Suprapubic skin (tissue), 4 donors: ENCODE measurements at regions not wholly inside any gene's neighbourhood (a gene's known extent, or its start where the extent isn't known, plus 50 kb on each side); places are given as distances from the start of the nearest gene placed in this dataset.

Experiments
- DNase-seq, 2 donors: peaks; one replicate each; pipeline ENCODE4 v3.0.0-alpha.2; 2019; ENCODE audit warnings: low spot score in 2 of 2
- H3K27ac ChIP-seq: fragments of 200-600 bp; sonication (generic); one replicate; pipeline ENCODE4 v1.5.1; 2019
- H3K27me3 ChIP-seq: fragments of 200-600 bp; sonication (generic); one replicate; pipeline ENCODE4 v1.5.1; 2019
- H3K36me3 ChIP-seq: fragments of 200-600 bp; sonication (generic); one replicate; pipeline ENCODE4 v1.5.1; 2019
- H3K4me1 ChIP-seq: fragments of 200-600 bp; sonication (generic); one replicate; pipeline ENCODE4 v1.5.1; 2019
- H3K4me3 ChIP-seq: fragments of 200-600 bp; sonication (generic); one replicate; pipeline ENCODE4 v1.5.1; 2019; ENCODE audit warnings: mild to moderate bottlenecking
- H3K9me3 ChIP-seq: fragments of 200-600 bp; sonication (generic); one replicate; pipeline ENCODE4 v1.5.1; 2019
- CTCF ChIP-seq, 2 donors: fragments of 200-600 bp in 1 of 2; fragments of 450-650 bp in 1 of 2; sonication (generic) in 1 of 2; IDR thresholded peaks; one replicate each; pipeline ENCODE4 v1.5.1; 2016 to 2019; ENCODE audit warnings: antibody characterized with exemption in 2 of 2, mild to moderate bottlenecking in 1 of 2, moderate library complexity in 1 of 2
- EP300 ChIP-seq: sonication (generic); formaldehyde crosslinking; IDR thresholded peaks from one replicate; pipeline ENCODE4 v1.6.1; 2017; ENCODE audit warnings: antibody characterized with exemption
- POLR2A ChIP-seq, 2 donors: fragments of 450-650 bp; IDR thresholded peaks; one replicate each; pipeline ENCODE4 v1.6.1; 2017; ENCODE audit warnings: antibody characterized with exemption in 2 of 2, mild to moderate bottlenecking in 2 of 2, moderate library complexity in 2 of 2
- POLR2AphosphoS5 ChIP-seq, 3 donors: sonication (generic); formaldehyde crosslinking; IDR thresholded peaks; one replicate each; pipeline ENCODE4 v1.6.1; 2017; ENCODE audit warnings: antibody characterized with exemption in 3 of 3
- WGBS: methylation state at CpG from one replicate; pipeline ENCODE4 v1.1.5; 2018; 5-methylcytosine and 5-hydroxymethylcytosine counted together

GRCh38 chr6:74283532-74283931 is 587.5 kb downstream of the CD109 start:
- Histone ChIP-seq H3K4me3 (no peak overlapping the region), H3K9me3 (no peaks in the 10 kb centered on the region), H3K27me3 (no peaks in the 10 kb centered on the region), H3K27ac (no peak overlapping the region), H3K36me3 (no peaks in the 10 kb centered on the region), H3K4me1 (no peaks in the 10 kb centered on the region)
- 56% methylated on average over 3 of the region's 3 CpGs for WGBS
- DNase-seq: no peak
- TF ChIP-seq POLR2A (IDR thresholded peaks at IDR 0.05) (no peak), EP300 (no peak)

GRCh38 chr6:74282143-74282689 is 586.2 kb downstream of the CD109 start:
- H3K4me3 ChIP-seq: no peak overlapping the region

GRCh38 chr6:74280130-74280692 is 584.2 kb downstream of the CD109 start:
- H3K4me1 ChIP-seq: no peaks in the 10 kb centered on the region
- no peaks in the 10 kb centered on the region for H3K27me3 ChIP-seq
- 59% methylated on average over 6 of the region's 6 CpGs for WGBS
- H3K4me3 ChIP-seq: no peak overlapping the region
- H3K27ac ChIP-seq: no peak overlapping the region
- no peak for TF ChIP-seq POLR2A (IDR thresholded peaks at IDR 0.05)
- TF ChIP-seq EP300: no peak
- TF ChIP-seq CTCF (IDR thresholded peaks at IDR 0.05): no peak
- no peak for TF ChIP-seq POLR2AphosphoS5 (IDR thresholded peaks at IDR 0.05)
- no peaks in the 10 kb centered on the region for H3K9me3 ChIP-seq
- no peaks in the 10 kb centered on the region for H3K36me3 ChIP-seq
- DNase-seq: no peak

More at GRCh38 chr6:74282143-74282689, 586.2 kb downstream of the CD109 start:
- 94% methylated on average over 13 of the region's 13 CpGs for WGBS
- H3K9me3 ChIP-seq: no peaks in the 10 kb centered on the region
- DNase-seq: no peak
- no peak overlapping the region for H3K27ac ChIP-seq
- H3K36me3 ChIP-seq: no peaks in the 10 kb centered on the region
- TF ChIP-seq POLR2AphosphoS5 (IDR thresholded peaks at IDR 0.05) (no peak), CTCF (IDR thresholded peaks at IDR 0.05) (no peak), POLR2A (IDR thresholded peaks at IDR 0.05) (no peak), EP300 (no peak)
- H3K27me3 ChIP-seq: no peaks in the 10 kb centered on the region
- H3K4me1 ChIP-seq: no peaks in the 10 kb centered on the region

GRCh38 chr6:74277777-74278186 is 581.8 kb downstream of the CD109 start:
- no peak overlapping the region for H3K27ac ChIP-seq
- no peaks in the 10 kb centered on the region for H3K27me3 ChIP-seq
- H3K9me3 ChIP-seq: no peaks in the 10 kb centered on the region
- no peaks in the 10 kb centered on the region for H3K36me3 ChIP-seq
- no peak for DNase-seq
- TF ChIP-seq CTCF (IDR thresholded peaks at IDR 0.05) (no peak), EP300 (no peak), POLR2AphosphoS5 (IDR thresholded peaks at IDR 0.05) (no peak), POLR2A (IDR thresholded peaks at IDR 0.05) (no peak)
- 22% methylated on average over 6 of the region's 6 CpGs for WGBS
- H3K4me1 ChIP-seq: no peaks in the 10 kb centered on the region
- no peak overlapping the region for H3K4me3 ChIP-seq

GRCh38 chr6:74273541-74273940 is 577.5 kb downstream of the CD109 start:
- Histone ChIP-seq H3K27me3 (no peaks in the 10 kb centered on the region), H3K4me1 (no peaks in the 10 kb centered on the region), H3K36me3 (no peaks in the 10 kb centered on the region), H3K9me3 (no peaks in the 10 kb centered on the region), H3K27ac (no peak overlapping the region), H3K4me3 (no peak overlapping the region)
- TF ChIP-seq EP300 (no peak), CTCF (IDR thresholded peaks at IDR 0.05) (no peak), POLR2A (IDR thresholded peaks at IDR 0.05) (no peak), POLR2AphosphoS5 (IDR thresholded peaks at IDR 0.05) (no peak)
- no peak for DNase-seq

- DNase-seq: no peak
- WGBS: 53% methylated on average over 3 of the region's 3 CpGs
These were observed 573.5 kb downstream of the CD109 start for GRCh38 chr6:74269600-74269858.

More at GRCh38 chr6:74269600-74269858, 573.5 kb downstream of the CD109 start:
- Histone ChIP-seq H3K27me3 (no peaks in the 10 kb centered on the region), H3K9me3 (no peaks in the 10 kb centered on the region), H3K36me3 (no peaks in the 10 kb centered on the region), H3K4me1 (no peaks in the 10 kb centered on the region), H3K27ac (no peak overlapping the region), H3K4me3 (no peak overlapping the region)
- TF ChIP-seq POLR2AphosphoS5 (IDR thresholded peaks at IDR 0.05) (no peak), POLR2A (IDR thresholded peaks at IDR 0.05) (no peak), CTCF (IDR thresholded peaks at IDR 0.05) (no peak), EP300 (no peak)
